ENCODE measurements at regions not wholly inside any gene's neighbourhood (a gene's known extent, or its start where the extent isn't known, plus 50 kb on each side); places are given as distances from the start of the nearest gene placed in this dataset.
A peak's percentile ranks its signal among the peaks of the same experiment; 100 is the strongest.
"Not testable (repeated sequence)": the region's sequence is repeated elsewhere in the genome, so short reads cannot be mapped to it uniquely, and the experiment has no call there.

GRCh38 chrX:39052751-39053150, 251.5 kb downstream of the MID1IP1 start:
- no peak for DNase-seq

- DNase-seq: no peak
These were observed 257.5 kb downstream of the MID1IP1 start for GRCh38 chrX:39058724-39059123.

GRCh38 chrX:39059866-39060265, 258.6 kb downstream of the MID1IP1 start:
- DNase-seq: no peak

GRCh38 chrX:39063037-39063436, 261.8 kb downstream of the MID1IP1 start:
- DNase-seq: no peak

- no peak for DNase-seq
These were observed 262.4 kb downstream of the MID1IP1 start for GRCh38 chrX:39063702-39064101.

GRCh38 chrX:39065051-39065871, 264.0 kb downstream of the MID1IP1 start:
- peak; percentile 90 for DNase-seq

GRCh38 chrX:39067866-39068265, 266.6 kb downstream of the MID1IP1 start:
- no peak for DNase-seq

- not testable (repeated sequence) for DNase-seq
These were observed 267.4 kb downstream of the MID1IP1 start for GRCh38 chrX:39068634-39069033.

GRCh38 chrX:39070009-39070408, 268.8 kb downstream of the MID1IP1 start:
- no peak for DNase-seq

- DNase-seq: no peak
These were observed 271.9 kb downstream of the MID1IP1 start for GRCh38 chrX:39073131-39073530.

- DNase-seq: no peak
These were observed 295.3 kb downstream of the MID1IP1 start for GRCh38 chrX:39096599-39096998.

- no peak for DNase-seq
These were observed 303.5 kb downstream of the MID1IP1 start for GRCh38 chrX:39104745-39105144.

GRCh38 chrX:39112143-39112542, 310.9 kb downstream of the MID1IP1 start:
- no peak for DNase-seq

- DNase-seq: no peak
These were observed 313.9 kb downstream of the MID1IP1 start for GRCh38 chrX:39115166-39115565.

GRCh38 chrX:39117101-39117500, 315.8 kb downstream of the MID1IP1 start:
- no peak for DNase-seq

GRCh38 chrX:39121903-39122302, 320.6 kb downstream of the MID1IP1 start:
- no peak for DNase-seq

- DNase-seq: peak; percentile 62
These were observed 324.6 kb downstream of the MID1IP1 start for GRCh38 chrX:39125834-39126233.

GRCh38 chrX:39133971-39134370, 332.7 kb downstream of the MID1IP1 start:
- DNase-seq: no peak

GRCh38 chrX:39137363-39137954, 336.2 kb downstream of the MID1IP1 start:
- no peak for DNase-seq

- no peak for DNase-seq
These were observed 339.3 kb downstream of the MID1IP1 start for GRCh38 chrX:39140581-39140980.

GRCh38 chrX:39144323-39144722, 343.1 kb downstream of the MID1IP1 start:
- DNase-seq: no peak

GRCh38 chrX:39144956-39145355, 343.7 kb downstream of the MID1IP1 start:
- DNase-seq: no peak

GRCh38 chrX:39145859-39146258, 344.6 kb downstream of the MID1IP1 start:
- DNase-seq: no peak

GRCh38 chrX:39149761-39150160, 348.5 kb downstream of the MID1IP1 start:
- peak; percentile 20 for DNase-seq

GRCh38 chrX:39150220-39150619, 349.0 kb downstream of the MID1IP1 start:
- no peak for DNase-seq

Measured in NCI-H2081 treated with DMSO at 0.1 percent for 48 hours (cell line).